ENCODE measurements at regions not wholly inside any gene's neighbourhood (a gene's known extent, or its start where the extent isn't known, plus 50 kb on each side); places are given as distances from the start of the nearest gene placed in this dataset.

- DNase-seq = no peak
These were observed 247.3 kb upstream of the RPL38 start for GRCh38 chr17:73956169-73956568.

GRCh38 chr17:73956595-73957465 lies 246.6 kb upstream of the RPL38 start:
- DNase-seq = no peak

DNA sequence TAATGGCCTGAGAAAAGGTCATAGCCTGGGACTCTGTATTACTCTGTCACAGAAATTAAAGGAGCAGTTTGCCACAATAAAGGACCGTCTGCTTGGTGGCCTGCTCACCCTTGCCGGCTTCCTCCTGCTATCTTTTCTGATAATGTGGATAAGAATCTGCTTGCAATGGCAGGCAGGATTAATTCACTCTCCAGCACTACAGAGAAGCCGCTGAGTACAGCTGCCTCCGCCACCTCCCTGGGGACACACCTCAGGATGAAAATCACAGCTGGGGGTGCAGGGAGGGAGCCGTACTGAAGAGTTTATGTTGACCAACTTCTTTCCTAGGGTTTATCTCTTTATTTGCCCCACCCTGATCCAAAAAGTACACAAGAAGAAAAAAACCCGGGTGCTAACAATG lies 245.9 kb upstream of the RPL38 start:
- no peak for DNase-seq

DNA sequence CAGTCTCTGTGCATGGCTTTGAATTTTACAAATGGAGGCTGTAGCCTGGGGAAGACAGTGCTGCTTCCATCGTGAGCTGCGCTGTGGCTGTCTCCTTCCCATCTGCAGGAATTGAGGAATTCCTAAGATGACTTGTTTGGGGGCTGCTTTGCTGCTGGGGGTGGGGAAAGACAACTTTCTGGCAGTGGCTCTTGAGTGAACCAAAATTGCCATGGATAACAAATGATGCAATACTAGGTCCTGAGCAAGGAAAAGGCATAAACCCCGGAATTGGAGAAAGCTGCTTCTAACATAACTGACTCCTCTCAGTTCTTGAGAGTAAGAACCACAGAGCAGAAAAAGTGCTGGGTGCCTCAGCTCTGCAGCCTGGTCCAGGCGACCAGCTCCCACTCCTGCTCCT lies 245.0 kb upstream of the RPL38 start:
- no peak for DNase-seq

DNA sequence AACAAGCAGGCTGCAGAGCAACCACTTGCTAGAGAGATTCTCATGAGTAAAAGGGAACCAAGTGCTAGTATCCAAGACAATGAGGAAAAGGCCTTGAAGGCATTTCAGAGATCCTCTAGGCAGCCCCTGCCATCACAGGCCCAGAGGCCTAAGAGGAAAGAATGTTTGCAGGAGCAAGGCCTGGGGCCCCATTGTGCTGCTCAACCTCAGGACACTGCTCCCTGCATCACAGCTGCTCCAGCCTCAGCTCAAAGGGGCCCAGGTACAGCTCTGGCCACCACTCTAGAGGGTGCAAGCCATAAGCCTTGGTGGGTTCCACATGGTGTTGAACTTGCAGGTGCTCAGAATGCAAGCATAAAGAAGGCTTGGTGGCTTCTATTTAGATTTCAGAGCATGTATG lies 243.0 kb upstream of the RPL38 start:
- DNase-seq = no peak

- DNase-seq = no peak
These were observed 241.2 kb upstream of the RPL38 start for GRCh38 chr17:73962308-73962707.

DNA sequence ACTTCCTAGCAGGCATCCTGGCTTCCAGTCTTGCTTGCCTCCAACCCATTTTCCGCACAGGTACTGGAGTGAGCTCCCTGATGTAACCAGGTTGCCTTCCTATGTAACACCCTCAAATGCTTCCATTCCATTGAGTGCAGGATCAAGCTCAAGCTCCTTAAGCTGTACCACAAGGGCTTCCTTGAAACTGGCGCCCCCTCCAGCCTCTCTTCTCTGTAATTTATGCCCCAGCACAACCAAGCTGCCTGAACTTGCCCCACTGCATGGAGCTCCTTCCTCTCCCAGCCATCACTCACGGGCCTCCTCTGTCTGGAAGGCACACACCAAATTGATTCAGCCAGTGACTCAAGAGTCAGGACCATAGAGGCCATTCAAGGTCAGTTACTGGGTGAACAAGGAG lies 234.8 kb upstream of the RPL38 start:
- no peak for DNase-seq

GRCh38 chr17:73969956-73970355 lies 233.5 kb upstream of the RPL38 start:
- DNase-seq = no peak

- no peak for DNase-seq
These were observed 232.4 kb upstream of the RPL38 start for GRCh38 chr17:73971127-73971526.

- DNase-seq = no peak
These were observed 231.4 kb upstream of the RPL38 start for GRCh38 chr17:73972056-73972455.

- DNase-seq = no peak
These were observed 230.6 kb upstream of the RPL38 start for GRCh38 chr17:73972901-73973300.

- DNase-seq = no peak
These were observed 229.7 kb upstream of the RPL38 start for GRCh38 chr17:73973586-73974409.

DNA sequence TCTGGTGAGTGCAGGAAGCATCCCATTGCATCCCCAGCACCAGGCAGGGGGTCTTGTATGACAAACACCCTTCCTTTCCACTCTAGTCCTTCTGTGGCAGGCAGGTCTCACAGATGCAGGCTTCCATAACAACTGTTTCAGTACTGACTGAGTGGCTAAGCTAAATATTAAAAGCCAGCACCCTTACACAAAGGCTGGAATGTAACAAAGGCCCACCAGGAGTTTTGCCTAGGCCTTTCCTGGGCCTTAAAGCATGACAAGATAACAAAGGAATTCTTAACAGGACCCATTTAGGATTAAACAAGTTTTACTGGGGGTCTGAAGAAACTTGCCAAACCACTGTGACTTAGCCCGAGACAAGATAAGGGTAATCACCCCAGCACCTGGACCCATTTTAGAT lies 228.9 kb upstream of the RPL38 start:
- DNase-seq = no peak

DNA sequence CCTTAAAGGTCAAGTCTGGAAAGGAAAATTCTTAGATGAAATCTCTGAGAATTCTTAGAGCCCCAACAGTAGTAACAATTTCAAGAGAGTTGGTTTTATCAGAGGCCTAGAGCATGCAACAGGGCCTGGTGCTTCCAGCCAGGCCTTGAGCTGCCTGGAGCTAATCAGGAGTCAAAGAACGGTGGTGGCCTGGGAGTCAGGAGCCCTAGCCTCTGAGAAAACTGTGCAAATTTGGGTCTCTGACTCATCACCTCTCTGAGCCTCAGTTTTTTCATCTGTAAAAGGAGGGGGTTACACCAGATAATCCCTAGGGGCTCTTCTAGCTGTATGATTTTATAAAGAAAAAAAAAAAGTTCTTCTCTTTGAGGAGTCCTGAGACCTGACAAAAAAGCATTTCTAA lies 227.3 kb upstream of the RPL38 start:
- DNase-seq = no peak

GRCh38 chr17:73976676-73977521 lies 226.6 kb upstream of the RPL38 start:
- DNase-seq = no peak

GRCh38 chr17:73980517-73980916 lies 223.0 kb upstream of the RPL38 start:
- no peak for DNase-seq

DNA sequence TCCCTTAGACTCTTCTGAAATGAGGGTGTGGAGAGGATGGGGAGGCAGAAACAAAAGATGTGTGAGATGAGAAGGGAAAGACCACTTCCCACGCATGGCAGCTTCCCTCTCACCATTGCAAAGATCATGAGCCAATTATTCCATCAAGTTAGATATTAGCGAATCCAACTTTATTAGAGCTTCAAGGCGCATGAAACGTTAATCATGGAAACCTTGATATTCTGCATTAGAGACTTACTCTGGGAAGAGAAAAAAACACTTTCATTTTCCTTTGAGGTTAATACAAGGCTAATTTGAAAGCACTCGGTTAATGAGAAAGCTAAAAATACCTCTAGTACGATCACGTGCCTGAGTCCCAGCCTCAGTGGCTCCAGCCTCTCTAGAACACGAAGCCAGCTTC lies 220.6 kb upstream of the RPL38 start:
- no peak for DNase-seq

DNA sequence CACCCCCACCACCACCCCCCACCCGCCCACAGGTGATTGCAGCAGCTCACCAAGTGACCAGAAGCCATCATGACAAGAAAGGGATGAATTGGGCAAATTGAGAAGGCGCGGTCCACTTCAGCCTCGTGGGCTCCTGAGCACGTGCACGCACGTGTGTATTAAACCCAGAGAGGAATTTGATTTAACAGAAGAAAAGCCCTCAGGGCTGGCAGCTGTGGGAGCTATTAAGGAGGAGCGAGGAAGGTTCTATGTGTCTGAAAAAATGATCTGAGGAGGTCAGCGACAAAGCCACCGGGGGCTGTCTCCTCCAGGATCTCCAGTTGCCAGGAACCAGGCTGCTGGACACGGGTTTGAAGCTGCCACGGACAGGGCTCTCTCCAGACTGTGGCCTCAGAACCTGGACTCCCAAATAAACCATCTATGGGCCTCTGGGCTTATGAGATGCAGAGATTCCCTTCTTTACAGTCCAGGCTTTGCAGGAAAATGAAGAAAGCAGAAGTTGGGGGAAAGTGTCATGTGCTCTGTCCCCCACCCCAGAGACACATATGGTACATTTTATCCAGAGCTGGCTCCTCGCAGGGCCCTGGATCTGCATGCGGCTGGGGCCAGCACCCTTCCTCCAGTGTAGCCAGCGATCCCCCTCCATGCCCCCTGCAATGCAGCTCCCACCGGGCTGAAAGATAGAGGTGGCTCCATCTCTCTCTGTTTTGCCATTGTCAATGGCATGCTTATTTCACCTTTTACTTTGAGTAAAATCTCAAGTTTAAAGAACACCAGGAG lies 219.7 kb upstream of the RPL38 start:
- DNase-seq = no peak

DNA sequence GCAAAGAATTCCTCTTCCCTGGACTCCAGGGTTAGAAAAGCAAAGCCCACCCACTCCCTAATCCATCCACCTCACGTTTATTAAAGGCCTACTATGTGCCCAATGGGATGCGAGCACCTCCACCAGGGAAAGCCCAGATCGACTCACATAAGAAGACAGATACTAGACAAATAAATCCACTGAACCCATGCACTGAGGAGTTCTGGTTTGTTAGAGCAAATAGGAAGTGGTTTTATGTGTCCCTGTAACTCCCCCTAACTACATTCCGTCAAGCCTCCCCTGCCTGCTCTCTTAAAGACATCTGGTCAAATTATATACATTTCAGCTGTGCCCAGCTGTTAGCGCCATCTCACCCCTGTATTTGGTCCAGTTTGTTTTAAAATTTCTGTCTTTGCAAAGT lies 218.5 kb upstream of the RPL38 start:
- DNase-seq = no peak

DNA sequence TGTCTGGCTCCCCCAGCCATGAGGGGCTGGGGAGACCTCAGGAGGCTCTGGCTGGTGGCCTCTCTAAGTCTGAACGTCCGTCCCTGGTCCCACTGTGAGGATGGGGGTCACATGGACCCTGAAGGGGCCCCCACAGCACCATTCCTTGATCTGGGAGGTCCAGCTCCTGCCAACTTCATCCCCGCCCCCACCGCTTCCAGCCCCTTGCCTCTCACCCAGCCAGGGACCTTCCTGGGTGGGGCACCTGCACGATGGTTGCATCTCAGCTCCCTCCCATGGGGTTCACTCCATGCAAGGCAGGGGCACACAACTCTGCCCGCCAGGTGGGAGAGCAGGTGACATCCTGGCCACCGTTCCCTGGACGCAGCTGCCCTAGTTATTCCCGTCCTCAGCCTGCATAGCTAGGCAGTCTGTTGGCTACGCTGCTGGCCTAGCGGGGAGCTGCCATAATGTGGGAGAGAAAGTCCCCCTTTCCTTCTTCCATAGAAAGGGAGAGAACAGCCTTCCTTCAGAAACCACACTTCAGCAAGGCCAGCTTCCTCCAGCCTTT lies 217.9 kb upstream of the RPL38 start:
- no peak for DNase-seq

GRCh38 chr17:73986641-73987177 lies 216.8 kb upstream of the RPL38 start:
- no peak for DNase-seq

DNA sequence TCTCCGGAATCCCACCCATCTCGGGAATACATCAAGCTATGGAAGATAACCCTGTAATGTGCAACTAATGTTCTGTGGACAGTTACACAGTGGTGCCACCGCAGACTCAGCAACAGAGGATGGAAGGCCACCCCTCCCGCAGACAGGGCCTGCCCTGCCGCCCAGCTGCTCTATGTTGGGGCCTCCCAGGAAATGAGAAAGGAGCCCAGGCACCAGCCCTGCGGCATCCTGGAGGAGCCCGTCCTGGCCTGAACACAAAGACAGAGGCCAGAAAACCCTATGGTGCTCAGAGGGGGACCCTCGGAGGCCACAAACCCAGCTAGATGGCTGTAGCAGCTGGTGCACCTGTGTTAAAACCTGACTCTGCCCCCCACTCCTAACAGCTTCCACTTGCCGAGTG lies 216.1 kb upstream of the RPL38 start:
- DNase-seq = no peak

Measured in hindlimb muscle (tissue), 1 donor.